Erythroblast (primary cell): ENCODE measurements at regions not wholly inside any gene's neighbourhood (a gene's known extent, or its start where the extent isn't known, plus 50 kb on each side); places are given as distances from the start of the nearest gene placed in this dataset.

Source experiments
- GATA1 ChIP-seq: IDR thresholded peaks from 2 replicates; pipeline ENCODE4 v1.6.1; 2011; ENCODE audit warnings: low read depth, mild to moderate bottlenecking, control low read depth, low read length, moderate library complexity
- POLR2A ChIP-seq: IDR thresholded peaks from 2 replicates; pipeline ENCODE4 v1.6.1; 2011; ENCODE audit warnings: mild to moderate bottlenecking, low read length

GRCh38 chr7:21185653-21186265 is 242.1 kb upstream of the SP4 start:
- TF ChIP-seq POLR2A (no peak), GATA1 (no peak)
